Right renal cortex interstitium (tissue), 3 donors: ENCODE measurements at regions not wholly inside any gene's neighbourhood (a gene's known extent, or its start where the extent isn't known, plus 50 kb on each side); places are given as distances from the start of the nearest gene placed in this dataset.
"Not testable (repeated sequence)": the region's sequence is repeated elsewhere in the genome, so short reads cannot be mapped to it uniquely, and the experiment has no call there.

Source experiments
- DNase-seq, 3 donors: peaks; one replicate each; pipeline ENCODE4 v3.0.0-alpha.2; 2013; ENCODE audit warnings: low read depth in 3 of 3, low spot score in 2 of 3

DNA sequence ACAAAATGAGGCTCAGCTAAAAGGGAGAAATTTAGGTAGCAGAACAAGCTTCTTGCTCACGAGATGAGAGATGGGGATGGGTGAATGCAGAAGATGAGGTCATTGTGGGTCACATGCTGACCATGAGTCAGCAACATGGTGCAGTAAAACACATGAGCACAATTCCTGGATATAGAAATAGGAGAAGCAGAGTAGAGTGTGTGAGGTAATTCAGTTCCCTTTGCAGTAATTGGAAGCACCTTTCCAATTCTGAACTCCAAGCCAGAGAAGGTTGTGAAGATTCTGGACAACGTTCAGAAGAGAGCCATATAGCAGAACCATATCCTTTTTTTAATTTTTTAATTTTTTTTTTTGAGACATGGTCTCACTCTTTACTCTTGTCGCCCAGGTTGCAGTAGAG is 62.0 kb upstream of the LMNTD1 start:
- DNase-seq: no peak

DNA sequence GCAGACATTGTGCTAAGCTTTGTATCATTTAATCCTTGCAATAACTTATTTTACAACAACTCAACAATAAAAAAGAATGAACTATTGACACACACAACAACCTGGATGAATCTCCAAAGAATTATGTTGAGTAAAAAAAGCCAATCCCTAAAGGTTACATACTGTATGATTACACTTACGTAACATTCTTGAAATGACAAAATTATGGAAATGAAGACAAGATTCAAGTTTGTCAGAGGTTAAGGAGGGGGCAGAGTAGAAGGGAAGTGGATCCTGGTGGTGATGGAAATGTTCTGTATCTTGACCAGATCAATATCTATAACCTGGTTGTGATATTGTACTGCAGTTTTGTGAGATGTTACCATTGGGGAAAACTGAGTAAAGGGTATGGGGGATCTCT is 63.2 kb upstream of the LMNTD1 start:
- no peak for DNase-seq

DNA sequence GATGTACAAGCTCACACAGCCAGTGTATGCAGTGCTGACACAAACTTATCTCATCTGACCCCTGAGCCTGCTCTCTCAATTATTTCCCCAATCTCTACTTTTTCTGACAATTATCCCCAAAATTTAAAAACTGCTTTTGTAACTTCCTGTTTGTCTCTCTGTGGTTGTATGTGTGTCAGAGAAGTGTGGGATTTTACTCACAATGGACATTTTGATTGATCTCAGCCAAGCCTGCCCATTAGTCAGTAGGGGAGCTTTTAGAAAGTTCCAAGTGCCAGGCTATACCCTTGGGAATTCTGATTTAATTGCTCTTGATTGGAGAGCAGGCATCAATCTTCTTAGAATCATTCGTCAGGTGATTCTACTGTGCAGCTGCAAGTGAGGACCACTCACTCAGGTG is 64.9 kb upstream of the LMNTD1 start:
- DNase-seq: no peak

DNA sequence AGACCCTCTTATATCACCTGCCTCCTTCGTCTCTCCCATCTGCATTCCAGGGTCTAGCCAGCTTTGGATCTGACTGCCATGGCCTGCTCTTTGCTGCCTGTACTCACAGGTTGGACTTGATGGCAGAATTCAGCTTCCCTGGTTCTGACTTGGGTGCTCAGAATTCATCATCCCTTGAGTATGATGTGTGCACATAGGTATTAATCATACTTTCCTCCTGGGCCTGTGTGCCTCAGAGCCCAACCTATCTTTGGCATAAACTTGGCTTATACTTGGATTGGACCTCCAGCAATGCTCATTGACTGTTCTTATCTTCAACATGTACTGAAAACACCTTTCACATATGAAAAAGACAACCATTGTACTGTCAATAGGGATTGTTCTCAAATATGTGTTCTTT is 70.7 kb upstream of the LMNTD1 start:
- no peak for DNase-seq

DNA sequence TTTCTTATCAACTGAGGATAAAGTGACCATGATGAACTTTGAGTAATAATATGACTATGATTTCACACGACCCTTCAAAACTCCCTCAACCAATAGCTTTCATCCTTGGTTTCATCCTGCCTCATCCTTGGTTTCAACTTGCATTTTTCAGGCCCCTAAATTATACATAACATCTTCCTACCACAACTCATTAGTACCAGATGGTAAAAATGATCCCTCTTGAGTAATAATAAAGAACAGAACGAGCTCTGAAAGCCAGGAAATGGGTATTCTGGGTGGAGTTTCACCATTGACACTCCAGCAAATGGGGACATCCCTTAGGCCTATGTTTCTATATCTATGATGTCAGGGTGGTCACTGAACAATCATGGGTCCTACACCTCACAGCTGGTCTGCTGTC is 72.1 kb upstream of the LMNTD1 start:
- no peak for DNase-seq

DNA sequence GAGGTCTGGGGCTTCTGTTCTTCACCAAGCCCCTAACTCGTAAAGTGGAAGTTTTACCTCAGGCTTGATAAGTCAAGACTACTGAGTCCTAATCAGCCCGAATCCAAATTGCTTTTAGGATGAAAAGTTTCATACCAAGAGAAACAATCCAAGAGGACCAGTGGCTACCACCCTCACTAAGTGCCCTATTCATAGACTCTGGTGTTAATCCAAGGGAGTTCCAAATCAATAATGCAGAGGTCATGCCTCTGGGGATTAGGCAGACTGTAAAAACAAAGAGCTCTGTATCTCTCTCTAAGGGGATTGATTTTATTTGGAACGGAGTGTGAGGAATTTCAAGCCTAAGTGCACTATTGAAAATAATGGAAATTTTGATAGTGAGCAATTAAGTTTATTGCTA is 76.3 kb upstream of the LMNTD1 start:
- DNase-seq: no peak

DNA sequence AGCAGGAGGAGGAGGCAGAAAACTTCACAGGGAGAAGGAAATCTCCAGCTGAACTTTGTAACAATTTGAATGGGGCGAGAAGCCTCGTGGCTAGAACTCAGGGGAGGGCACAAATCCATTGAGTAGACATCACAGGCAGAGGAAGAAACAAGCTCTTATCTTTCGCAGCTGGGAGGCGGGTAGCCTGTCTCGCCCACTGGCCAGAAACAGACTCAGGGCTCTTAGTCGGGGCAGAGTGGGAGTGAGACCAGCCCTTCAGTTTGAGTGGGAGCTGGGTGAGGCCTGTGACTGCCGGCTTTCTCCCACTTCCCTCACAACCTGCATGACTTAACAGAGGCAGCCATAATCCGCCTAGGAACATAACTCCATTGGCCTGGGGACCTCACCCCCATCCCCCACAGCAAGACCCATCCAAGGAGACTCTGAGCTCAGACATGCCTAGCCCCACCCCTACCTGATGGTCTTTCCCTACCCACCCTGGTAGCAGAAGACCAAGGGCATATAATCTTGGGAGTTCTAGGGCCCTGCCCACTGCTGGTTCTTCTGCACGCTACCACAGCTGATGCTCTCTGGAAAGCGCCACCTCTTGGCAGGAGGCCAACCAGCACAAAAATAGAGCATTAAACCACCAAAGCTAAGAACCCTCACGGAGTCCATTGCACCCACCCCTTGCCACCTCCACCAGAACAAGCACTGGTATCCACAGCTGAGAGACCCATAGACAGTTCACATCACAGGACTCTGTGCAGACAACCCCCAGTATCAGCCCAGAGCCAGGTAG is 77.8 kb upstream of the LMNTD1 start:
- DNase-seq: not testable (repeated sequence)

DNA sequence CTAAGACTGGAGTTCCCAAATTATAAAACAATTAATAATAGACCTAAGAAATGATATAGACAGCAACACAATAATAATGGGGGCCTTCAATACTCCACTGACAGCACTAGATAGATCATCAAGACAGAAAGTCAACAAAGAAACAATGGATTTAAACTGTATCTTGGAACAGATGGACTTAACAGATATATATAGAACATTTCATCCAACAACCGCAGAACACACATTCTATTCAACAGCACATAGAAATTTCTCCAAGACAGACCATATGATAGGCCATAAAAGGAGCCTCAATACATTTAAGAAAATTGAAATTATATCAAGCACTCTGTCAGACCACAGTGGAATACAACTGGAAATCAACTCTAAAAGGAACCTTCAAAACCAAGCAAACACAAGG is 80.1 kb upstream of the LMNTD1 start:
- not testable (repeated sequence) for DNase-seq

DNA sequence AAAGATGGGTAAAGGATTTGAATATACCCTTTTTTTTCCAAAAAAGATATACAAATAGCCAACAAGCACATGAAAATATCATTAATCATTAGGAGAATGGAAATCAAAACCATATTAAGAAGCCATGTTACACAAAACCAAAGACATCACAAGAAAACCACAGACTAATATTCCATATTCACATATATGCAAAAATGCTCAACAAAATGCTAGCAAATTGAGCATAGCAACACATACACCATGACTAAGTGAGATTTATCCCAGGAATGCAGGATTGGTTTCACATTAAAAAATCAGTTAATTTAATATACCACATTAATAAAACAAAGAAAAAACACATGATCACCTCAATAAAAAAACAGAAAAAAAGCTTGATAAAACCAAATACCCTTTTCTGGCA is 84.7 kb upstream of the LMNTD1 start:
- DNase-seq: no peak

DNA sequence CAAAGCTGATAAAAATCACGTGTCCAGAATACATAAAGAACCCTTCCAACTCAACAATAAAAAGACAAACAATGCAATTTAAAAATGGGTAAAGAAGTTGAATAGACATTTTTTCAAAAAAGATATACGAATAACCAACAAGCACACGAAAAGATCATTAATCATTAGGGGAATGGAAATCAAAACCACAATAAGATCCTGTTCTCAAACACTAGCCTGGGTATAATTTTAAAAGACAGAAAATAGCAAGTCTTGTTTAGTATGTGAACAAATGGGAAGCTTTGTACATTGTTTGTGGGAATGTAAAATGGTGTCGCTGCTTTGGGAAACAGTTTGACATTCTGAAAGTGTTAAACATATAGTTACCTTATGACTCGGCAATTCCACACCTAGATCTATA is 86.3 kb upstream of the LMNTD1 start:
- DNase-seq: no peak

DNA sequence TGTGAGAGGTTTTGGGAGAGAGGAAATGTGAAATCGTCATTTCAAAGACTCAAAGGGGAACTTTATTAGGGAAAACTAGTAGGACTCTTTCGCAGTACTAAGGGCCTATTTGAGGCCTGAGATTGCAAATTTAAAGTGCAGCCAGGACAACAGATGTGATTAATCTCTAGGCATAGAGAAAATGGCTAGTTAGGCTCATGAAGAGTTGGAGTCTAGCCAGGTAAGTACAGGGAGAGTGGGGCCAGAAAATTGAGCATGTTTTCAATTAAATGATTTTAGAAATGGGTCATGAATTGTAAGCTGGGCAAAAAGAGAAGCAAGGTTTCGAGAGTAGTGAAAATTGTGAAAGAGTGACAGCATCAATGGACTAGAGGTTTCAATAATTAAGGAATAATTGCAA is 91.9 kb upstream of the LMNTD1 start:
- no peak for DNase-seq

DNA sequence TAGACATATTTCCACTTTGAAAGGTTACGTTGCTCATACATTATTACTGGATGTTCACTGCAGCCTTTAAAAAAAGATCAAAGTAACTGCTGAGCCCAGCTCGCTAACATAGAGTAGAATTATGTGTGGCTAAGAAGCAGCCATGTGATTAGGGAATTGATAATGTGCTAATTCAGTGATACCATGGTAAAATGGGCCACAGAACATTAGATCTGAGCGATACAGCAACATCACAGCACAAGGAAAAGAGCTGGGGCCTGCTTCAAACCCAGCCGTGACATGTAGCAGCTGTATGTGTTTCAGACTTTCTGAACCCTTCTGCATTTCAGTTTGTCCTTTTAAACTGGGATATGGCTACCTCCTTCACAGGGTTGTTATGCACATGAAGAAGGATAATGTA is 92.3 kb upstream of the LMNTD1 start:
- DNase-seq: no peak

DNA sequence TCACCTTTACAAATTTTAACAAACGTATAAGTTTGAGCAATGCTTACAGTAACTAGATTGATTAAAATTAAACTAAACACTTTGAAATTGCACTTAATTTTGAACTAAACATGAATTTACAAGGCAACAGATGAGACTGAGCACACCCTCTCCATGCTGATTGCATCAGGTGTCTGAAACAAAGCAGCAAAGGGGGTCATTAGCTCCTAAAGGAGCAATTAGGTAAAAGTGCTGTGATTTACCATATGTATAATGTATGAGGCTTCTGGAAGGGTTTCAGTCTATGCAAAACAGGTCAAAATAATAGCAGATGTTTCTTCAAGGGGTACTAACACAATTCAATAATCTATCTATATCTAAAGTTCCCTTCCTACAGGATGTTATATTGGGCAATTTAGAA is 98.8 kb upstream of the LMNTD1 start:
- no peak for DNase-seq

DNA sequence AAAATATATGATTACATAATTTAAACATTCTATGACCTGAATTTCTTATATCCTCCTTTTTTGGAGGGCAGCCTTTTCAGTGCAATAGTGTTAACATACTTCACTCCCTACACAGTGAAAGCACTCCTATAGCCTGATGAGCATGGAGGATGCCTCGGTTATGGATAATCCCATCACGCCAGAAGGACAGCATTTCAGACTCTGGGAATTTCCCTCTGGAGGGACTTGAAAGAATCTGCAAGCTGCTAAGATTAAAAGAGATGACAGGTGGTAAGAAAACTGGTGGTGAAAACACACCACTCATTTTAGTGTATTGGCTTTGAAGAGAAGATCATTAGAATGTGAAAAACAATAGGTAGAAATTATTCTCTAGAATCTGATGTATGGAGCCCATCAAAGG is 99.3 kb upstream of the LMNTD1 start:
- no peak for DNase-seq

DNA sequence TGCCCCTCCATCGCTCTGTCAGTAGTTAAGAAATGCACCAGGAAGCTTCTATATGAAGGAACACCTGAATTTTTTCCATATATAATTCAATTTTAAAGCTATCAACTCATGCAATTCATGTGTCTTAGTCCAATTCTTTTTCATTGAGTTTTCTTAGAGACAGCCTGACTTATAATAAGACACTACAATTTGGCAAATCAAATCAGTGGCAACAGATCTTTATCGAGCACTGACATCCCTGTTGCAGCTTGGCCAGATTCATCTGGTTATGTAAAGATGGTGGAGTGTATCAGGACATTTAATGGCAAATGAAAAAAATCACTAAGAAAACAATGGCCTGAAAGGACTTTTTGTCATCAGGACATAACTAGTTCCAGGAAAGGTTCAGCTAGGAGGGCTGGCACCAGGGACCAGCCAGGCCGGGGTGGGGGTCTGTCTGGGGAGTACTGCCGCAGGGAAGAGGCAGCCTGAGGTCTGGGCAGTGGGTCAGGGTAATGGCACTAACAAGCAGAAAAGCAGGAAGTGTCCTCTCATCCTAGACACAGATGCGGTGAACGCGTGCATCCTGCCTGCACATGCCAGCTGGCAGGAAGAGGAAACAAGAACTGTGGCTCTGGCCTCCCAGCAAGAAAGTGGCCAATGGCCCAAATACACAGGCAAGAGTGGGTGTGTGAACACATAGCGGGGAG is 100.5 kb upstream of the LMNTD1 start:
- DNase-seq: no peak

DNA sequence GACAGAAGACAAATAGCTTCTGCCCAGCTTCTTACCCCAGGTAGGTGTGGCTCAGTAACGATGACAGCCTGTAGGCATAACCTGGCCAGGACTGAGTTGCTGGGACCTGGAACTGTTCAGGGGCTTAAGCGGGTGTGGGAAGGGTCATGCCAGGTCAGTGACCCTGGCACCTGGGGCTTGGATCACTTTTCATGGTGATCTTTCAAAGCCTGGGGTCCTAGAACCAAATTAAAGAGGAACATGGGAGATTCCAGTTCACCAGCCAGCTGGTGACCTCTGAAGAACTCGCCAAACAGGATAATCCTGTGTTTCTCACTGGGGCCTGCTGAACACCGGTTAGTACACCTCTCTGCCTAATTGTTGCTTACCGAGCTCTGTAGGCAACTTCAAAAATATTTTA is 102.6 kb upstream of the LMNTD1 start:
- no peak for DNase-seq

DNA sequence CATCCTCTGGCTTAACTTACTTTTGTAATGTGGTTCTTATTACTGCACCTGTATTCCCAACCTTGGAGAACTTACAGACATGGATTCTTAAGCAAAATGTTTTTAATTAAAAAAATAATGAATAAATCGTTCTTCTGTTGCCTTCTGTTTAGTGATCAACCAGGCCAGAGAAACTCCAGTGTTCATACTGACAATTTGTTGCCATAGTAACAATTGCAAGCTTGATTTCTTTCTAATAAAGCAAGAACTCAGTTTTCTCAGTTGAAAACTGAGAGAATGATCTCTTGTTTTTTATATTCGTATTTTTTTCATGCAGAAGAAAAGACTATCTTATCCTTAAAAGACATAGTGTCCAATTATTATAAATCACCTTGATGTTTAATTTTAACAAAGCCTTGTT is 106.5 kb upstream of the LMNTD1 start:
- DNase-seq: no peak

DNA sequence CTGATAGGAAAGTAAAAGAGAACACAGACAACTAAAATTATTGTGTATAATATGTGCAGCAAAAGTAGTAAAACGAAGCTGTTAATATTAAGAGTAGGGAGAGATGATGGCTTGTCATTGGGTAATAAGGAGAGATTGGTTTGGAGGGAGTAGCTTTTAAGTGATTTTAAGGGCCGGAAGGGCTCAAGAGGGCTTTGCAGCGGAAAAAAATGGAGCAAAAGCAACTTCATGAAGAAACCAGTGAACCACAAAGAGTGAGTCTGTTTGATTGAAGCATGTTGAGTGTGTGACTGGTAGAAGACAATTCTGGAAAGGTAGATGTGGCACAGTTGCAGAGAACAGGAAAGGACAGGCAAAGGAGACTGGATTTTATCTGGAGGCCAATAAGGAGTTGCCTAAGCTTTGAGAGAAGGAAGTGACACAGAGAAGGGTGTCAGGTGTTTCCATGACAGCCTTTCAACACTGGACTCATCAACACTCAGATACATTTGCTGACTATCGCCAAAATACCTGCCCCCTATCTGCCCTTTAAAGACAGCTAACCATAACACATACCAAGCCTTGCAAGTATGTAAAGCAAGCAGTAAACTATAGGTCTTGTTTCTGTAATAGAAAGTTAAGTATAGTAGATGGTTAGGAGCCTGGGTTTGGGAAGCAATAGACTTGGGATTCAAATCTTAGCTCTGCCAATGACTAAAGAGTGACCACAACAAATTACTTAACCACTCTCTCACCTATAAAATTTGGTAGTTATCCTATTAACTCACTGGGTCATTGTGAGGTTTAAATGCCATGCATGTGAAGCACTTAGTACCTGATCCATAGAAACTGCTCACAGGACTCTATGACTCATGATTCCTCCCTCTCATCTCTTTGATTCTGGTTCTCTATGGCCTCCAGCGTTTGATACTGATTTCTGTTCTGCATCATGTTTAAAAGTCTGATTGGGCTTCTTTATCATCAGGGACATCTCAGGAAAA is 117.3 kb upstream of the LMNTD1 start:
- DNase-seq: no peak

DNA sequence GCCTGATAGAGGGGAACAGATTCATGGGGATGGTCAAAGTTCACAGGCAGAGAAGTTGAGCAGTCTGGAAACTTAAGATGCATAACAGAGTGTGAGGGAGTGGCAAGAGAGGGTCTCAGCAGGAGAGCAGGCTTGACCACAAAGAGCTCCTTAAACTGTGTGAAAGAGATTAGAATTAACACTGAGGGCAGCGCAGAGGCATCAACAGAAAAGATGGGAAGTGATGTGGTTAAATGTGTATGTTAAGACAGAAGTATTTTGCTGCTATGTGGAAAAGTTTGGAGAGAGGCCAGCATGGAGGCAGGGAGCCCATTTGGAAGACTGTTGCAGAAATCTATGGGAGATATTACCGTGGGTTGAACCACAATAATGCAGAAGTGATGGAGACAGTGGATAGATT is 122.7 kb upstream of the LMNTD1 start:
- DNase-seq: no peak

DNA sequence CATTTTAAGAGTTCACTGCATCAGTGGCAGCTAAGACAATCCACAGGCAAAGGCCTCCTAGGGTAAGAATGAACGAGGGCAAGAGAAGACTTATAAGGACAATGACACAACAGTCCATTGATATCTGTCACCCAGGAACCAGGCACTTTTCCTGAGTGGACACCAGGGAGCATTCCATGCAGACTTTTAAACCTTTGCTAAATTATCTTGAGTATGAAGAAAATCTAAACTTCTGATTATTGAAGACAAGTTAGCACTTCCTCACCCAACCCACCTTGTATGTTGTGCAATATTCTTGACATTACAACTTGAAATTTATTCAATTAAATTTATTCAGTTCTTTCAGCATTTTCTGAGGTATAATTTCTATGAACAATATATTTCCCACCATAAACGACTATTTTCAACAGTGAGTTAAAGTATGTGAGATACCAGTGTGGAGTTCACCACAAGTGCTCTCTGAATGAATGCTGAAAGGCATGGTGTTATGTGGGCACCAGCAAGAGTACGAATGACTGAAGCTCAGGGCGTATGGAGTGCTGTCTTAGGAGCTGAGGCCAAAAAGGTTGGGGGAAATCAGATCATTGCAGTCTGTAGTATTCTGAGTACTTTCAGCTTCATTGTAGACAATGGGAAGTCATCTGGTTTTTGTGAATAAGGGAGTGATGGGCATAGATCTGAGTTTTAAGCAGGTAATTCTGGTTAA is 124.3 kb upstream of the LMNTD1 start:
- DNase-seq: no peak

DNA sequence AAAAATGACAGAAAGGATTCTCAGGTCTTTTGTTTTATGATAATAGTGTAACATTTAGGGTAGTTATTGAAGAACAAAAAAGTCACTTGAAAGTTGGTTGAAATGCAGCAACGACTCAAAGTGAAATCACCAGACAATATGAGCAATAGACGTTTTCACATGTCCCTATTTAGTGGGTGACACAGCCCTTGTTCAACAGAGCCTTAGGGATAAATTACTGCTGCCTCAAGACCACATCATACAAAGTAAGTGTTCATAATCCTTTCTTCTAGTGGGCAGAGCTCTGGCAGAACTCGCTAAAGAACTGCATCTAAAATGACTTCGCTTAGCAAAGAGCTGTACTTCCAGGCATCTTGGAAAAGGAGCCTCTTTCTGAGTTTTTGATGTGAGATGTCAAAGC is 128.5 kb upstream of the LMNTD1 start:
- no peak for DNase-seq
